HG02885 (cell line): ENCODE measurements at regions not wholly inside any gene's neighbourhood (a gene's known extent, or its start where the extent isn't known, plus 50 kb on each side); places are given as distances from the start of the nearest gene placed in this dataset.

Experiments
- ATAC-seq: cut with Tn5 transposase; IDR thresholded peaks from one replicate; pipeline ENCODE4 v1.9.1; 2021; ENCODE audit warnings: mild to moderate bottlenecking; ENCODE audit not compliant: unreplicated experiment, poor library complexity

- no peak for ATAC-seq
Measured at GRCh38 chr21:43266534-43266933, 97.7 kb downstream of the CRYAA start.

DNA sequence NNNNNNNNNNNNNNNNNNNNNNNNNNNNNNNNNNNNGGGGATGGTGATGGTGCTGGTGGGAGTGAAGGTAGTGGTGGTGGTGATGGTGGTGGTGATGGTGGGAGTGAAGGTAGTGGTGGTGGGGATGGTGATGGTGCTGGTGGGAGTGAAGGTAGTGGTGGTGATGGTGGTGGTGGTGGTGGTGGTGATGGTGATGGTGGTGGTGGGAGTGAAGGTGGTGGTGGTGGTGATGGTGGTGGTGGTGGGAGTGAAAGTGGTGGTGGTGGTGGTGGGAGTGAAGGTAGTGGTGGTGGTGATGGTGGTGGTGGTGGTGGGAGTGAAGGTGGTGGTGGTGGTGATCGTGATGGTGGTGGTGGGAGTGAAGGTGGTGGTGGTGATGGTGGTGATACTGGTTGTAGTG is 93.6 kb downstream of the CRYAA start:
- ATAC-seq = no peak
